DND-41 (cell line): ENCODE measurements at regions not wholly inside any gene's neighbourhood (a gene's known extent, or its start where the extent isn't known, plus 50 kb on each side); places are given as distances from the start of the nearest gene placed in this dataset.

ENCODE experiments used
- EZH2 ChIP-seq: IDR thresholded peaks from 3 replicates; pipeline ENCODE4 v1.6.1; 2012; ENCODE audit warnings: borderline replicate concordance, low read depth, mild to moderate bottlenecking, moderate library complexity, low read length, inconsistent platforms; ENCODE audit not compliant: severe bottlenecking
- TF ChIP-seq, protein P1 (sequence below): IDR thresholded peaks from 2 replicates; pipeline ENCODE4 v1.5.1; 2012; ENCODE audit warnings: borderline replicate concordance, low read length, moderate library complexity, mild to moderate bottlenecking; ENCODE audit not compliant: poor library complexity, severe bottlenecking; ENCODE audit errors: extremely low read depth

- TF ChIP-seq, protein P1, sequence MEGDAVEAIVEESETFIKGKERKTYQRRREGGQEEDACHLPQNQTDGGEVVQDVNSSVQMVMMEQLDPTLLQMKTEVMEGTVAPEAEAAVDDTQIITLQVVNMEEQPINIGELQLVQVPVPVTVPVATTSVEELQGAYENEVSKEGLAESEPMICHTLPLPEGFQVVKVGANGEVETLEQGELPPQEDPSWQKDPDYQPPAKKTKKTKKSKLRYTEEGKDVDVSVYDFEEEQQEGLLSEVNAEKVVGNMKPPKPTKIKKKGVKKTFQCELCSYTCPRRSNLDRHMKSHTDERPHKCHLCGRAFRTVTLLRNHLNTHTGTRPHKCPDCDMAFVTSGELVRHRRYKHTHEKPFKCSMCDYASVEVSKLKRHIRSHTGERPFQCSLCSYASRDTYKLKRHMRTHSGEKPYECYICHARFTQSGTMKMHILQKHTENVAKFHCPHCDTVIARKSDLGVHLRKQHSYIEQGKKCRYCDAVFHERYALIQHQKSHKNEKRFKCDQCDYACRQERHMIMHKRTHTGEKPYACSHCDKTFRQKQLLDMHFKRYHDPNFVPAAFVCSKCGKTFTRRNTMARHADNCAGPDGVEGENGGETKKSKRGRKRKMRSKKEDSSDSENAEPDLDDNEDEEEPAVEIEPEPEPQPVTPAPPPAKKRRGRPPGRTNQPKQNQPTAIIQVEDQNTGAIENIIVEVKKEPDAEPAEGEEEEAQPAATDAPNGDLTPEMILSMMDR: no peak
- no peak for TF ChIP-seq EZH2
Observed at GRCh38 chr1:214777364-214777763, 174.4 kb downstream of the CENPF start.
